ENCODE measurements at regions not wholly inside any gene's neighbourhood (a gene's known extent, or its start where the extent isn't known, plus 50 kb on each side); places are given as distances from the start of the nearest gene placed in this dataset.
A peak's percentile ranks its signal among the peaks of the same experiment; 100 is the strongest.

DNA sequence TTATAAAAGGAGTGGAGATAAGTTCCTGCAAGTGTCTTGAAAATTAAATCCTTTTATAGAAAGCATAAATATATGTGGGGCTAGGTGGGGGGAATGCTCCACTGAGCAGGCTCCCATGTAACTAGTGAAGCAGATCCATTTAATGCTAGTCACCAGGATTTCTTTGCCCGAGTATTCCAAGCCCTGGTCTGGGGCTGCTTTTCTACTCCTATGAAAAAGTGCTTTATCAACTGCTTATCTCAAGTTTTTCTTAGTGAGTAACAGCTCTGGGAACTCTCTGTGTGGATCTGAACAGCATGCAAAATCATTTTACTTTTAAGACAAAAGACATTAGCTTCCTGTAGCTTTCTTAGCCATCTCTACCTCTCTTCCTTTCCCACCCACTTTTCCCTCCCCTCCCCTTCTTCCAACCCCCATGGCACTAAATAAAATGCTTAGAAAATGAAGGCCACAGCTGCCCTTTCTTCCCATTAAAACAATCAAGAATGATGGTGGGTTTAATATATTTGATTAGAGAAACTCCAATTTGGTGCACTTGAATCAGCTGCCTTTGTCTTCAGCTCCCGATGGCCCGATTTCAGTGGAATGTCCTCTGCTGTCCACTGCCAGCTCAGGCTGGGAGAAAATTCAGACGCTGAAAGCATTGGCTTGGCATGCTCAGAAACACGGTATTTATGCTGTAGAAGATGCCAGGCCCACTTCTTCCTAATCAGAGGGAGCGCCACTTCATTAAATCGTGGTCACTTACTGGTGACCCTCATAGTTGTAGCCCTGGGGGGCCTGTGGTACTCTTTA, 475.1 kb downstream of the FOXO1 start:
- no peak for DNase-seq
- CTCF ChIA-PET: no interaction called here
- intact Hi-C loops (cut with micrococcal nuclease; ENCODE audit: unreplicated experiment): no loop called here
- no peaks in the 10 kb centered on the region for H3K9me3 Mint-ChIP-seq (ENCODE audit: low read depth, unreplicated experiment)
- TF ChIP-seq, protein P1, sequence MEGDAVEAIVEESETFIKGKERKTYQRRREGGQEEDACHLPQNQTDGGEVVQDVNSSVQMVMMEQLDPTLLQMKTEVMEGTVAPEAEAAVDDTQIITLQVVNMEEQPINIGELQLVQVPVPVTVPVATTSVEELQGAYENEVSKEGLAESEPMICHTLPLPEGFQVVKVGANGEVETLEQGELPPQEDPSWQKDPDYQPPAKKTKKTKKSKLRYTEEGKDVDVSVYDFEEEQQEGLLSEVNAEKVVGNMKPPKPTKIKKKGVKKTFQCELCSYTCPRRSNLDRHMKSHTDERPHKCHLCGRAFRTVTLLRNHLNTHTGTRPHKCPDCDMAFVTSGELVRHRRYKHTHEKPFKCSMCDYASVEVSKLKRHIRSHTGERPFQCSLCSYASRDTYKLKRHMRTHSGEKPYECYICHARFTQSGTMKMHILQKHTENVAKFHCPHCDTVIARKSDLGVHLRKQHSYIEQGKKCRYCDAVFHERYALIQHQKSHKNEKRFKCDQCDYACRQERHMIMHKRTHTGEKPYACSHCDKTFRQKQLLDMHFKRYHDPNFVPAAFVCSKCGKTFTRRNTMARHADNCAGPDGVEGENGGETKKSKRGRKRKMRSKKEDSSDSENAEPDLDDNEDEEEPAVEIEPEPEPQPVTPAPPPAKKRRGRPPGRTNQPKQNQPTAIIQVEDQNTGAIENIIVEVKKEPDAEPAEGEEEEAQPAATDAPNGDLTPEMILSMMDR (IDR thresholded peaks at IDR 0.05; ENCODE audit: unreplicated experiment): no peak
- H3K27me3 Mint-ChIP-seq (ENCODE audit: unreplicated experiment): no peaks in the 10 kb centered on the region
- no TSS peak for BruUV-seq (replicated peaks)
- no peak overlapping the region for H3K4me3 Mint-ChIP-seq (ENCODE audit: low read depth, unreplicated experiment)
- H3K27ac Mint-ChIP-seq (ENCODE audit: unreplicated experiment): peak overlapping the region; percentile 61
- no peaks in the 10 kb centered on the region for H3K36me3 Mint-ChIP-seq (ENCODE audit: insufficient read depth, unreplicated experiment)
- H3K4me1 Mint-ChIP-seq (ENCODE audit: low read depth, unreplicated experiment): peaks cover 16% of the 10 kb centered on the region

DNA sequence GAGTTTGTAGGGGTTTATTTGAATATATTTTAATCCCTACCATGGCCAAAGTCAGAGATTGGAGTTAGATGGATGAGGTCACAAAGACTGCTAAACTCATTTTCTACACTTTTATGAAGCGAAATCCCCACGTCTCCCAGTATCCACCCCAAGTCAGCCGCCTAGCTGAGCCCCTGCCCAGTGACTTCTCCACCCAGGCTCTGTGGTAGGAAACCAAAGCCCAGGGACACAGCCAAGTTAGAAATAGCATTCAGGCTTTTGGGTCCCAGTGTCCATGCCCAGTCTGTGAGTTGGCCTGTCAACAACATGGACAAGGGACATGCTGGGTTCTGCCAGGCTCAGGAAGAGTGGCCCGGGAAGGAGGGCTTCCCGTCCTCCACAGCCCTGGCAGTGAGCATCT, 474.0 kb downstream of the FOXO1 start:
- Mint-ChIP-seq H3K9me3 (ENCODE audit: low read depth, unreplicated experiment) (no peaks in the 10 kb centered on the region), H3K36me3 (ENCODE audit: insufficient read depth, unreplicated experiment) (no peaks in the 10 kb centered on the region), H3K27me3 (ENCODE audit: unreplicated experiment) (no peaks in the 10 kb centered on the region), H3K4me3 (ENCODE audit: low read depth, unreplicated experiment) (no peak overlapping the region), H3K4me1 (ENCODE audit: low read depth, unreplicated experiment) (peaks cover 16% of the 10 kb centered on the region), H3K27ac (ENCODE audit: unreplicated experiment) (no peak overlapping the region)
- BruUV-seq (replicated peaks): no TSS peak
- intact Hi-C loops (cut with micrococcal nuclease; ENCODE audit: unreplicated experiment): no loop called here
- DNase-seq: no peak
- CTCF ChIA-PET: no interaction called here
- TF ChIP-seq, protein P1 (IDR thresholded peaks at IDR 0.05; ENCODE audit: unreplicated experiment): no peak

DNA sequence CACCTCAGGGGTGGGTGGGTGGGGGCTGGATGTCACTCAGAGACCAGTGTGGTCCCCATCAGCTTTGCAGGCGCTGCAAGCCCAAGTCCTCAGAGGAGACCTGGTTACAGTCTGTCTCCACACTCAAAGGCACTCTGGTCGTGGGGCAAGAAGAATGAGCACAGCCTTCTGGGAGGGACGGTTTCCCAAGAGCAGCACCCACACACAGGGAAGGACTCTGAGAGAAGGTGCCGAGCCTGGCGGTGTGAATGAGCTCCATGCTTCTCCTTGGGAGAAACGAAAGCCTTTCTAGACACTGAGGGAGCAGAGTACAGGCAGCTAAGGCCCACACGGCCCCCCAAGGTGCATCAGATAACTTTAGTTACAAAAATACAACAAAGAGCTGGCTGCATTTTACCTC, 473.6 kb downstream of the FOXO1 start:
- no peak for DNase-seq
- Mint-ChIP-seq H3K27ac (ENCODE audit: unreplicated experiment) (no peak overlapping the region), H3K36me3 (ENCODE audit: insufficient read depth, unreplicated experiment) (no peaks in the 10 kb centered on the region), H3K4me1 (ENCODE audit: low read depth, unreplicated experiment) (peaks cover 16% of the 10 kb centered on the region), H3K27me3 (ENCODE audit: unreplicated experiment) (no peaks in the 10 kb centered on the region), H3K9me3 (ENCODE audit: low read depth, unreplicated experiment) (no peaks in the 10 kb centered on the region), H3K4me3 (ENCODE audit: low read depth, unreplicated experiment) (no peak overlapping the region)
- no TSS peak for BruUV-seq (replicated peaks)
- TF ChIP-seq, protein P1 (IDR thresholded peaks at IDR 0.05; ENCODE audit: unreplicated experiment): no peak
- CTCF ChIA-PET: no interaction called here
- intact Hi-C loops (cut with micrococcal nuclease; ENCODE audit: unreplicated experiment): no loop called here

DNA sequence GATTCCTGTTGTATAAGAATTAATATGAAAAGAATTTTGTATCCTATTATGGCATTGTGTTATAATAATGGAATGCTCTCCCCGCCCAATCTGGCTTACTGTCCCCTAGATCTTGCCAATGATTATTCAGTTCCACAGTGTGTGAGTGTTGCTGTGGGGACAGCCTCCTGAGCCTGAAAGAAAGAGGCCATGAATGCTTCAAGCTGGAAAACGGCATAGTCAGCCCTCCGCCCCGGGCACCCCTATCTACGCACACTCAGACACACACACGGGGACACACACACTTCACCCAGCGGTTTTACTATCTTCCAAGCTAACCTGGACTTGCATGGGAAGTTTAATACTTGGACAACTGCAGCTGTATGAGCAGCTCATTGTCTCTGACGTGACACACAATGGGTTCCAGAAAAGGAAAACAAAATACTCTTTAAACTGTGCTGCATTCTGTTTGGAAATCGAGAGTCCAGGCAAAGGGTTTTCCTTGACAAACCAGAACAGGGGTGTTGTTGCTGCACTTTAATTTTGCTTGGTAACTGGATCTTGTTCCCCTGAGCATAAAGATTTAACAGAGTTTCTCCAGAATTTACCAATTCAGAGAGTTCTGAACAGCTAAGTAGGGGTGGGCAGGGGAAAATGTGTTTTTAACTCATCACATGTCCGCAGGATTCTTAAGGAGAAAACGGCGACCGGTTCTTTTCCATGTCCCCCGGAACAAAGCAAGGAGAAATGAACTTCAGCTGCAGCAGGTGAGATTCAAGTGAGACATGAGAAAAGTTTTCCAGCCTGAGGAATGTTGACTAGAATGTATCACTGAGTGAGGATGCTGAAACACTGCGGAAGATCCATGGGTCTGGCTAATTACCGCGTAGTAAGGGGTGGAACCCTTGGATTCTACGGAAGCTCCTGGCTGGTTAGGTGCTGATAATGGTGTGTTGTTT, 472.9 kb downstream of the FOXO1 start:
- intact Hi-C loops (cut with micrococcal nuclease; ENCODE audit: unreplicated experiment): no loop called here
- BruUV-seq (replicated peaks): no TSS peak
- DNase-seq: no peak
- H3K36me3 Mint-ChIP-seq (ENCODE audit: insufficient read depth, unreplicated experiment): no peaks in the 10 kb centered on the region
- H3K27me3 Mint-ChIP-seq (ENCODE audit: unreplicated experiment): no peaks in the 10 kb centered on the region
- CTCF ChIA-PET: no interaction called here
- peaks cover 16% of the 10 kb centered on the region for H3K4me1 Mint-ChIP-seq (ENCODE audit: low read depth, unreplicated experiment)
- H3K9me3 Mint-ChIP-seq (ENCODE audit: low read depth, unreplicated experiment): no peaks in the 10 kb centered on the region
- TF ChIP-seq, protein P1 (IDR thresholded peaks at IDR 0.05; ENCODE audit: unreplicated experiment): no peak
- H3K27ac Mint-ChIP-seq (ENCODE audit: unreplicated experiment): no peak overlapping the region
- no peak overlapping the region for H3K4me3 Mint-ChIP-seq (ENCODE audit: low read depth, unreplicated experiment)

All from Calu3 (cell line).